ENCODE measurements at regions not wholly inside any gene's neighbourhood (a gene's known extent, or its start where the extent isn't known, plus 50 kb on each side); places are given as distances from the start of the nearest gene placed in this dataset.

DNA sequence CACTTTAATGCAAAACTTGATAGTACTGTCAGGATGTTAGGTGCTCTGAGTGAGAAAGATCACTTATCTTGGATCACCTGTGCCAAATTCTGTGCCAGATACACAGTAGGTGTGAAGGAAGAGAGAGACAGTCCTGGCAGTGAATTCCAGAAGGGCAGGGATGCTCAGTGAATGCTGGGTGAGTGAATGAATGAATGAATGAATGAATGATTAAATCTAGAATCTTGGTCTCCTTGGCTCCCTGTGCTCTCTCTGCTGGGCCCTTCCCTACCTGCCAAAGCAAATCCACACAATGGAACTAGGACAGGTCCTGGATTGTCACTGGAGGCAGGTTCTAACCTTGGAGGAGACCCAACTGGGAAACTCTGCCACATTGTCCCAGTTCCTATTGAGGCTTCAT, 117.5 kb upstream of the CXCL14 start:
- DNase-seq: no peak
- Histone ChIP-seq H3K9me3 (no peaks in the 10 kb centered on the region), H3K4me1 (peaks cover 0 to 9% (median 3%) of the 10 kb centered on the region in 6 donors), H3K27ac (no peak overlapping the region), H3K4me3 (no peak overlapping the region), H3K27me3 (replicated peaks in 1 of 7) (peaks cover 0 to 29% (median 0%) of the 10 kb centered on the region in 7 donors), H3K36me3 (no peaks in the 10 kb centered on the region)
- intact Hi-C loops (cut with DNase I; ENCODE audit: low total_unique reads): no loop called here
- TF ChIP-seq POLR2AphosphoS5 (IDR thresholded peaks at IDR 0.05) (no peak), CTCF (IDR thresholded peaks at IDR 0.05 in 8 of 11, conservative IDR thresholded peaks at IDR 0.05 in 3 of 11) (no peak), POLR2A (IDR thresholded peaks at IDR 0.05) (no peak)

GRCh38 chr5:135695656-135696313, 117.0 kb upstream of the CXCL14 start:
- DNase-seq: no peak
- Histone ChIP-seq H3K9me3 (no peaks in the 10 kb centered on the region), H3K27me3 (replicated peaks in 1 of 7) (peaks cover 0 to 29% (median 0%) of the 10 kb centered on the region in 7 donors), H3K36me3 (no peaks in the 10 kb centered on the region), H3K27ac (no peak overlapping the region), H3K4me3 (no peak overlapping the region), H3K4me1 (peaks cover 0 to 9% (median 3%) of the 10 kb centered on the region in 6 donors)
- 50 to 61% (median 56%) methylated on average over 5 of the region's 5 CpGs for WGBS, 5 donors
- intact Hi-C loops (cut with DNase I; ENCODE audit: low total_unique reads): no loop called here
- no peak for TF ChIP-seq POLR2AphosphoS5 (IDR thresholded peaks at IDR 0.05)
- no peak for TF ChIP-seq POLR2A (IDR thresholded peaks at IDR 0.05)

GRCh38 chr5:135694906-135695305, 116.1 kb upstream of the CXCL14 start:
- Histone ChIP-seq H3K9me3 (no peaks in the 10 kb centered on the region), H3K4me3 (no peak overlapping the region), H3K27ac (no peak overlapping the region), H3K27me3 (replicated peaks in 1 of 7) (peaks cover 0 to 38% (median 0%) of the 10 kb centered on the region in 7 donors), H3K4me1 (peaks cover 0 to 9% (median 3%) of the 10 kb centered on the region in 6 donors), H3K36me3 (no peaks in the 10 kb centered on the region)
- WGBS, 5 donors: 82 to 88% (median 85%) methylated on average over 5 of the region's 5 CpGs
- TF ChIP-seq POLR2A (IDR thresholded peaks at IDR 0.05) (no peak), CTCF (IDR thresholded peaks at IDR 0.05 in 8 of 11, conservative IDR thresholded peaks at IDR 0.05 in 3 of 11) (no peak), POLR2AphosphoS5 (IDR thresholded peaks at IDR 0.05) (no peak)
- no peak for DNase-seq
- intact Hi-C loops (cut with DNase I; ENCODE audit: low total_unique reads): no loop called here

- no peaks in the 10 kb centered on the region for H3K36me3 ChIP-seq
- no peak overlapping the region for H3K4me3 ChIP-seq
- H3K27me3 ChIP-seq (replicated peaks in 1 of 7): peaks cover 0 to 47% (median 0%) of the 10 kb centered on the region in 7 donors
- H3K27ac ChIP-seq: no peak overlapping the region
- WGBS, 5 donors: 72 to 83% (median 77%) methylated on average over 9 of the region's 9 CpGs
- no peak for DNase-seq
- H3K4me1 ChIP-seq: peaks cover 0 to 9% (median 3%) of the 10 kb centered on the region in 6 donors
- intact Hi-C loops (cut with DNase I; ENCODE audit: low total_unique reads): no loop called here
- TF ChIP-seq POLR2AphosphoS5 (IDR thresholded peaks at IDR 0.05) (no peak), CTCF (IDR thresholded peaks at IDR 0.05 in 8 of 11, conservative IDR thresholded peaks at IDR 0.05 in 3 of 11) (no peak), POLR2A (IDR thresholded peaks at IDR 0.05) (no peak)
- no peaks in the 10 kb centered on the region for H3K9me3 ChIP-seq
These were observed 115.2 kb upstream of the CXCL14 start for GRCh38 chr5:135694012-135694411.
